DOHH2 (cell line): ENCODE measurements at regions not wholly inside any gene's neighbourhood (a gene's known extent, or its start where the extent isn't known, plus 50 kb on each side); places are given as distances from the start of the nearest gene placed in this dataset.

Experiments
- H3F3A ChIP-seq: fragments of 200-600 bp; sonication (generic), shearing (Covaris generic); 2 replicates; pipeline ENCODE4 v1.6.0; 2016; ENCODE audit warnings: antibody characterized with exemption, mild to moderate bottlenecking; ENCODE audit not compliant: control insufficient read depth, insufficient read depth
- H3K27ac ChIP-seq: fragments of 200-600 bp; sonication (generic); 2 replicates; pipeline ENCODE4 v1.5.1; 2014; ENCODE audit warnings: low read depth, mild to moderate bottlenecking, low read length, moderate library complexity
- H3K27me3 ChIP-seq: fragments of 200-600 bp; sonication (generic); 2 replicates; pipeline ENCODE4 v1.6.1; 2014; ENCODE audit warnings: mild to moderate bottlenecking, low read length, mixed read lengths; ENCODE audit not compliant: control insufficient read depth
- H3K36me3 ChIP-seq: fragments of 200-600 bp; sonication (generic); 2 replicates; pipeline ENCODE4 v1.6.1; 2014; ENCODE audit warnings: mild to moderate bottlenecking, low read length, moderate library complexity, mixed read lengths; ENCODE audit not compliant: control insufficient read depth
- H3K4me1 ChIP-seq: fragments of 200-600 bp; sonication (generic); 2 replicates; pipeline ENCODE4 v1.6.1; 2014; ENCODE audit warnings: mild to moderate bottlenecking, low read length, mixed read lengths; ENCODE audit not compliant: control insufficient read depth
- H3K4me2 ChIP-seq: fragments of 200-600 bp; sonication (generic); 2 replicates; pipeline ENCODE4 v1.6.0; 2014; ENCODE audit warnings: mild to moderate bottlenecking, low read length, moderate library complexity
- H3K4me3 ChIP-seq: fragments of 200-600 bp; sonication (generic); 2 replicates; pipeline ENCODE4 v1.5.1; 2014; ENCODE audit warnings: mild to moderate bottlenecking, low read length, mixed read lengths
- H3K79me2 ChIP-seq: fragments of 200-600 bp; sonication (generic); 2 replicates; pipeline ENCODE4 v1.6.1; 2014; ENCODE audit warnings: mild to moderate bottlenecking, low read length, mixed read lengths; ENCODE audit not compliant: control insufficient read depth
- H3K9me2 ChIP-seq: fragments of 200-600 bp; sonication (generic); replicated peaks from 2 replicates; pipeline ENCODE4 v1.6.1; 2014; ENCODE audit warnings: mild to moderate bottlenecking, low read length, mixed read lengths; ENCODE audit not compliant: control insufficient read depth
- H3K9me3 ChIP-seq: fragments of 200-600 bp; sonication (generic); 2 replicates; pipeline ENCODE4 v1.6.1; 2014; ENCODE audit warnings: antibody characterized with exemption, low read length, mixed read lengths; ENCODE audit not compliant: control insufficient read depth, insufficient read depth
- H4K20me1 ChIP-seq: fragments of 200-600 bp; sonication (generic); 2 replicates; pipeline ENCODE4 v1.6.0; 2014; ENCODE audit warnings: low read depth, mild to moderate bottlenecking, antibody characterized with exemption, low read length, moderate library complexity; ENCODE audit not compliant: control insufficient read depth, insufficient read depth
- CTCF ChIP-seq: fragments of 200-600 bp; sonication (generic); IDR thresholded peaks from one replicate; pipeline ENCODE4 v1.5.1; 2014; ENCODE audit warnings: antibody characterized with exemption, mild to moderate bottlenecking, low read depth, low read length; ENCODE audit not compliant: poor library complexity, severe bottlenecking
- EZH2phosphoT487 ChIP-seq: fragments of 200-600 bp; sonication (generic); IDR thresholded peaks from 2 replicates; pipeline ENCODE4 v1.6.1; 2017; ENCODE audit warnings: borderline replicate concordance, mild to moderate bottlenecking, antibody characterized with exemption, low read length, moderate library complexity, mixed read lengths

- TF ChIP-seq CTCF = no peak
- no peak for TF ChIP-seq EZH2phosphoT487
- H4K20me1 ChIP-seq = no peaks in the 10 kb centered on the region
- no peak overlapping the region for H3K4me2 ChIP-seq
- H3K9me2 ChIP-seq = no peaks in the 10 kb centered on the region
- no peaks in the 10 kb centered on the region for H3K4me1 ChIP-seq
- no peaks in the 10 kb centered on the region for H3K79me2 ChIP-seq
- no peaks in the 10 kb centered on the region for H3K27me3 ChIP-seq
- H3K36me3 ChIP-seq = no peaks in the 10 kb centered on the region
- H3K4me3 ChIP-seq = no peak overlapping the region
- H3K27ac ChIP-seq = no peak overlapping the region
- H3K9me3 ChIP-seq = no peaks in the 10 kb centered on the region
- no peaks in the 10 kb centered on the region for H3F3A ChIP-seq
Measured at GRCh38 chr15:93214106-93214505, 125.1 kb upstream of the RGMA start.

GRCh38 chr15:93213281-93213680, 124.3 kb upstream of the RGMA start:
- H3K4me2 ChIP-seq = no peak overlapping the region
- H3K79me2 ChIP-seq = no peaks in the 10 kb centered on the region
- H3K36me3 ChIP-seq = no peaks in the 10 kb centered on the region
- no peaks in the 10 kb centered on the region for H4K20me1 ChIP-seq
- H3K9me3 ChIP-seq = no peaks in the 10 kb centered on the region
- TF ChIP-seq CTCF = no peak
- TF ChIP-seq EZH2phosphoT487 = no peak
- no peak overlapping the region for H3K27ac ChIP-seq
- no peaks in the 10 kb centered on the region for H3K4me1 ChIP-seq
- H3K4me3 ChIP-seq = no peak overlapping the region
- no peaks in the 10 kb centered on the region for H3F3A ChIP-seq
- H3K9me2 ChIP-seq = no peaks in the 10 kb centered on the region
- H3K27me3 ChIP-seq = no peaks in the 10 kb centered on the region

- Histone ChIP-seq H3K36me3 (no peaks in the 10 kb centered on the region), H3K4me2 (no peak overlapping the region), H3K27ac (no peak overlapping the region), H3K9me2 (no peaks in the 10 kb centered on the region), H3K4me1 (no peaks in the 10 kb centered on the region), H3K9me3 (no peaks in the 10 kb centered on the region), H3F3A (no peaks in the 10 kb centered on the region), H4K20me1 (no peaks in the 10 kb centered on the region), H3K79me2 (no peaks in the 10 kb centered on the region), H3K27me3 (no peaks in the 10 kb centered on the region), H3K4me3 (no peak overlapping the region)
- no peak for TF ChIP-seq EZH2phosphoT487
- TF ChIP-seq CTCF = no peak
Measured at GRCh38 chr15:93212578-93212977, 123.6 kb upstream of the RGMA start.

- Histone ChIP-seq H3K4me2 (no peak overlapping the region), H3K4me1 (no peaks in the 10 kb centered on the region), H3K27me3 (no peaks in the 10 kb centered on the region), H3F3A (no peaks in the 10 kb centered on the region), H4K20me1 (no peaks in the 10 kb centered on the region), H3K79me2 (no peaks in the 10 kb centered on the region), H3K36me3 (no peaks in the 10 kb centered on the region), H3K9me2 (no peaks in the 10 kb centered on the region), H3K9me3 (no peaks in the 10 kb centered on the region), H3K4me3 (no peak overlapping the region), H3K27ac (no peak overlapping the region)
- no peak for TF ChIP-seq EZH2phosphoT487
- TF ChIP-seq CTCF = no peak
Measured at GRCh38 chr15:93210995-93211394, 122.0 kb upstream of the RGMA start.
